A549 (cell line): ENCODE measurements at regions not wholly inside any gene's neighbourhood (a gene's known extent, or its start where the extent isn't known, plus 50 kb on each side); places are given as distances from the start of the nearest gene placed in this dataset.

Source experiments
- ATAC-seq, 2 experiments: fragments of 200-7000 bp in 1 of 2; fragments of >200 bp in 1 of 2; cut with Nextera tagmentation in 1 of 2; cut with Tn5 transposase in 1 of 2; 3 replicates each; pipeline versions ENCODE4 v1.8.0 to v1.9.1; 2018 to 2020; ENCODE audit warnings: mild to moderate bottlenecking in 1 of 2, moderate library complexity in 1 of 2
- CTCF ChIA-PET: fragments of 300-600 bp; sonication (Branson Sonifier 250); formaldehyde crosslinking; extraction: SDS; loops from one replicate; lab custom pipeline; 2021; ENCODE audit warnings: antibody characterized with exemption, inconsistent platforms; lab: Yijun Ruan, JAX
- POLR2A ChIA-PET: fragments of 350-600 bp; formaldehyde crosslinking; extraction: SDS; loops from one replicate; lab custom pipeline; 2021; ENCODE audit warnings: antibody characterized with exemption, inconsistent platforms; lab: Yijun Ruan, JAX
- DNase-seq, 2 experiments: peaks; one replicate each; pipeline versions ENCODE4 v3.0.0 to v3.0.0-alpha.2; 2011 to 2016; ENCODE audit warnings: low read depth in 1 of 2, low spot score in 1 of 2
- FAIRE-seq: peaks from 2 replicates; lab custom pipeline; 2011; peaks lifted over from hg19 to GRCh38; lab: Jason Lieb, UNC
- H3K27ac ChIP-seq, 2 experiments: fragments of >200 bp; sonication (Bioruptor Twin); formaldehyde crosslinking; 3 replicates each; pipeline ENCODE4 v1.5.1; 2016 to 2017
- H3K4me1 ChIP-seq: fragments of >200 bp; sonication (Bioruptor Twin); formaldehyde crosslinking; 3 replicates; pipeline ENCODE4 v1.6.1; 2016
- H3K4me2 ChIP-seq: fragments of >200 bp; sonication (Bioruptor Twin); formaldehyde crosslinking; 3 replicates; pipeline ENCODE4 v1.6.1; 2016
- H3K4me3 ChIP-seq: fragments of >200 bp; sonication (Bioruptor Twin); formaldehyde crosslinking; 3 replicates; pipeline ENCODE4 v1.5.1; 2016
- H3K9me3 ChIP-seq: fragments of >200 bp; sonication (Bioruptor Twin); formaldehyde crosslinking; 3 replicates; pipeline ENCODE4 v1.6.1; 2016
- BHLHE40 ChIP-seq: IDR thresholded peaks from 2 replicates; pipeline ENCODE4 v1.6.1; 2012; ENCODE audit warnings: low read depth, low read length, inconsistent platforms
- CBX2 ChIP-seq: fragments of 200-600 bp; sonication (generic); IDR thresholded peaks from 2 replicates; pipeline ENCODE4 v1.6.1; 2016; ENCODE audit warnings: low read depth, mild to moderate bottlenecking, borderline replicate concordance
- CBX8 ChIP-seq: fragments of 200-600 bp; sonication (generic); IDR thresholded peaks from 2 replicates; pipeline ENCODE4 v1.6.1; 2016
- CEBPB ChIP-seq, 2 experiments: fragments of >200 bp in 1 of 2; sonication (Bioruptor Twin) in 1 of 2; formaldehyde crosslinking in 1 of 2; IDR thresholded peaks; 2 replicates each; pipeline ENCODE4 v1.6.1; 2012 to 2016
- E2F6 ChIP-seq: IDR thresholded peaks from 2 replicates; pipeline ENCODE4 v1.6.1; 2012; ENCODE audit warnings: low read depth, borderline replicate concordance
- EHMT2 ChIP-seq: fragments of 200-600 bp; sonication (generic); IDR thresholded peaks from 2 replicates; pipeline ENCODE4 v1.6.1; 2016; ENCODE audit warnings: antibody characterized with exemption, low read depth, mild to moderate bottlenecking, moderate library complexity
- ESRRA ChIP-seq: fragments of 150-350 bp; IDR thresholded peaks from 2 replicates; pipeline ENCODE4 v1.6.1; 2014; ENCODE audit warnings: mild to moderate bottlenecking, low read length, borderline replicate concordance
- HES2 ChIP-seq: fragments of >200 bp; sonication (Bioruptor Twin); formaldehyde crosslinking; IDR thresholded peaks from 2 replicates; pipeline ENCODE4 v1.6.1; 2016
- HEYL ChIP-seq: fragments of 250-450 bp; sonication (Bioruptor Pico); IDR thresholded peaks from 2 replicates; pipeline ENCODE4 v1.8.0; 2021; ENCODE audit warnings: mild to moderate bottlenecking, moderate library complexity
- JUNB ChIP-seq: fragments of >200 bp; sonication (Bioruptor Twin); formaldehyde crosslinking; IDR thresholded peaks from 2 replicates; pipeline ENCODE4 v1.6.1; 2016
- MAFK ChIP-seq: fragments of 450-650 bp; IDR thresholded peaks from 2 replicates; pipeline ENCODE4 v1.6.1; 2014; ENCODE audit not compliant: partially characterized antibody
- NPAS2 ChIP-seq: fragments of 250-450 bp; sonication (Bioruptor Pico); IDR thresholded peaks from 2 replicates; pipeline ENCODE4 v1.8.0; 2022; ENCODE audit warnings: mild to moderate bottlenecking, moderate library complexity, borderline replicate concordance
- NR3C1 ChIP-seq: fragments of >200 bp; sonication (Bioruptor Twin); formaldehyde crosslinking; IDR thresholded peaks from 3 replicates; pipeline ENCODE4 v1.6.1; 2017
- SMC3 ChIP-seq: fragments of >200 bp; sonication (Bioruptor Twin); formaldehyde crosslinking; IDR thresholded peaks from 3 replicates; pipeline ENCODE4 v1.6.1; 2018; ENCODE audit warnings: inconsistent platforms
- ZNF302 ChIP-seq: fragments of 250-450 bp; sonication (Bioruptor Pico); IDR thresholded peaks from 2 replicates; pipeline ENCODE4 v1.9.0; 2021; ENCODE audit warnings: inconsistent platforms, mild to moderate bottlenecking, moderate library complexity
- WGBS: methylation state at CpG from one replicate; pipeline ENCODE4 v1.1.6; 2017; ENCODE audit errors: missing lambda C conversion rate; 5-methylcytosine and 5-hydroxymethylcytosine counted together
- TF ChIP-seq, protein P1 (sequence below): IDR thresholded peaks from 2 replicates; pipeline ENCODE4 v1.6.1; 2012
- TF ChIP-seq, protein P2 (sequence below): fragments of 250-450 bp; sonication (Bioruptor Pico); IDR thresholded peaks from 2 replicates; pipeline ENCODE4 v1.5.0; 2020; ENCODE audit warnings: low read depth, mild to moderate bottlenecking, moderate library complexity

DNA sequence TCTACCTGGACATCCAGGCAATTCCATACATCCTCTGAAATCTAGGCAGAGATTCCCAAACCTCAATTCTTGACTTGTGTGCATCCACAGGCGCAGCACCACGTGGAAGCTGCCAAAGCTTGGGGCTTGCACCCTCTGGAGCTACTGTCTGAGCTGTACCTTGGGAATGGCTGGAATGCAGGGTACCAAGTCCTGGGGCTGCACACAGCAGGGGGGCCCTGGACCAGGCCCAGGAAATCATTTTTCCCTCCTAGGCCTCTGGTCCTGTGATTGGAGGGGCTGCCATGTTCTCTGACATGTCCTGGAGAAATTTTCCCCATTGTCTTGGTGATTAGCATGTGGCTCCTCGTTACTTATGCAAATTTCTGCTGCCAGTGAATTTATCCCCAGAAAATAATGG is 391.9 kb upstream of the CHD6 start:
- DNase-seq: no peak
- no peak for FAIRE-seq
- ChIA-PET CTCF (no interaction called here), POLR2A (no interaction called here)
- no peaks in the 10 kb centered on the region for H3K4me1 ChIP-seq
- no peaks in the 10 kb centered on the region for H3K9me3 ChIP-seq
- no peak for TF ChIP-seq BHLHE40
- no peak overlapping the region for H3K27ac ChIP-seq
- WGBS: 11% methylated on average over 3 of the region's 3 CpGs
- H3K4me2 ChIP-seq: no peak overlapping the region
- ATAC-seq: no peak
- H3K4me3 ChIP-seq: no peak overlapping the region

GRCh38 chr20:42007251-42007650 is 389.1 kb upstream of the CHD6 start:
- no peak overlapping the region for H3K27ac ChIP-seq
- CTCF ChIA-PET: interaction anchor here (0.6 to 1.4 kb wide), 2 partner anchors 9 to 17 kb away, joined by 3 to 4 read pairs; no protein-coding TSS in a partner anchor
- 21% methylated on average over 4 of the region's 4 CpGs for WGBS
- H3K9me3 ChIP-seq: no peaks in the 10 kb centered on the region
- TF ChIP-seq MAFK: peak; percentile 29
- no peak for TF ChIP-seq SMC3
- TF ChIP-seq E2F6: no peak
- no peak for TF ChIP-seq HES2
- FAIRE-seq (no peak), ATAC-seq (no peak), DNase-seq (no peak)
- POLR2A ChIA-PET: no interaction called here
- no peak overlapping the region for H3K4me3 ChIP-seq
- no peak overlapping the region for H3K4me2 ChIP-seq
- no peaks in the 10 kb centered on the region for H3K4me1 ChIP-seq

DNA sequence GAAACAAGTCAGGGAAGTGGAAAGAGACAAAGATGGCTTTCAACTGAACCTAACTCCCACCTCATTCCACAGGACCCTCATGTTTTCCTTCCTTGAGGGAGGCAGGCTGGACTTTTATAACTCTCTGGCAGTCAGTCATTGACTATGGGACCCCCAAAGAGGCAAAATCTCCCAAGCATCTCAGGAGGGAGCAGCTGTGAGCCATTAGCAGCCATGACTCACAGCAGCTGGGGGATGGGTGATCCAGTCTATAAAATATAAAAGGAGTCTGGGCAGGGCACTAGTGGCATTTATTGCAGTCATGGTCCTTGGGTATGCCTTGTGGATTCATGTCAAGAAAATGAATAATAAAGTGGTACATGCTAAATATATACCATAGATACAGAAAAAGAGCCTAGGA is 387.0 kb upstream of the CHD6 start:
- Histone ChIP-seq H3K4me2 (no peak overlapping the region), H3K27ac (no peak overlapping the region), H3K9me3 (no peaks in the 10 kb centered on the region), H3K4me3 (no peak overlapping the region), H3K4me1 (no peaks in the 10 kb centered on the region)
- no peak for ATAC-seq
- no peak for TF ChIP-seq NPAS2
- TF ChIP-seq NR3C1: no peak
- DNase-seq: no peak
- ChIA-PET CTCF (no interaction called here), POLR2A (no interaction called here)
- no peak for FAIRE-seq

DNA sequence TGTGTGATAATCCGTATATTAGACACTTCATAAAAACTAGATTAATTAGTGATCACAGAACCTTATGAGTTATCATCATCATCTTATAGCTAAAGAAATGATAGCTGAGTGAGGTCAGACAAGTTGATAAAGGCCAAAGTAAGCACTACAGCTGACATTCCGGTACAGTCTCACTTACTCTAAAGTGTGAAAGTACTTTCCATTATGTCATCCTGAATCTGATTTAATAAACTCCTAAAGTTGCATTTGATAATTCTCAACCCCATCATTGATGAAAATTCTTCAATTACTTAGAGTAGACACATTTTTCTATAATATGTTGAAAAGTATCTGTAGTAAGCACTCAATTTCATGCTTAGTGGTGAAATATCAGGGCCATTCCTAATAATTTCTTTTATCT is 385.2 kb upstream of the CHD6 start:
- Histone ChIP-seq H3K9me3 (no peaks in the 10 kb centered on the region), H3K4me3 (no peak overlapping the region), H3K27ac (no peak overlapping the region), H3K4me1 (no peaks in the 10 kb centered on the region), H3K4me2 (no peak overlapping the region)
- POLR2A ChIA-PET: no interaction called here
- DNase-seq: no peak
- 38% methylated on average over 2 of the region's 2 CpGs for WGBS
- ATAC-seq: no peak
- CTCF ChIA-PET: no interaction called here
- TF ChIP-seq, protein P1, sequence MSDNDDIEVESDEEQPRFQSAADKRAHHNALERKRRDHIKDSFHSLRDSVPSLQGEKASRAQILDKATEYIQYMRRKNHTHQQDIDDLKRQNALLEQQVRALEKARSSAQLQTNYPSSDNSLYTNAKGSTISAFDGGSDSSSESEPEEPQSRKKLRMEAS: no peak
- no peak for TF ChIP-seq CBX2
- TF ChIP-seq HEYL (CRISPR knock-in tag): no peak
- TF ChIP-seq, protein P2, sequence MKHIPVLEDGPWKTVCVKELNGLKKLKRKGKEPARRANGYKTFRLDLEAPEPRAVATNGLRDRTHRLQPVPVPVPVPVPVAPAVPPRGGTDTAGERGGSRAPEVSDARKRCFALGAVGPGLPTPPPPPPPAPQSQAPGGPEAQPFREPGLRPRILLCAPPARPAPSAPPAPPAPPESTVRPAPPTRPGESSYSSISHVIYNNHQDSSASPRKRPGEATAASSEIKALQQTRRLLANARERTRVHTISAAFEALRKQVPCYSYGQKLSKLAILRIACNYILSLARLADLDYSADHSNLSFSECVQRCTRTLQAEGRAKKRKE (CRISPR knock-in tag): no peak
- TF ChIP-seq EHMT2: no peak
- TF ChIP-seq ZNF302: no peak
- TF ChIP-seq CBX8: no peak
- no peak for TF ChIP-seq JUNB
- no peak for FAIRE-seq

GRCh38 chr20:41998539-41999341 is 380.6 kb upstream of the CHD6 start:
- TF ChIP-seq ESRRA: no peak
- TF ChIP-seq CEBPB (IDR thresholded peaks at IDR 0.05): peak in 1 of 2 experiments; percentile 10; a peak in 1 of 4 replicates
- CTCF ChIA-PET: no interaction called here
- WGBS: 78% methylated on average over 68 of the region's 92 CpGs
- Histone ChIP-seq H3K4me2 (no peak overlapping the region), H3K27ac (no peak overlapping the region), H3K4me1 (no peaks in the 10 kb centered on the region), H3K9me3 (no peaks in the 10 kb centered on the region), H3K4me3 (no peak overlapping the region)
- DNase-seq: no peak
- no peak for ATAC-seq
- POLR2A ChIA-PET: no interaction called here
- FAIRE-seq: no peak
